Keratinocyte (primary cell): ENCODE measurements at regions not wholly inside any gene's neighbourhood (a gene's known extent, or its start where the extent isn't known, plus 50 kb on each side); places are given as distances from the start of the nearest gene placed in this dataset.

Experiments used
- DNase-seq: peaks from one replicate; pipeline ENCODE4 v3.0.0-alpha.2; 2011; ENCODE audit warnings: low read depth, missing footprints, low spot score
- FAIRE-seq: peaks from 2 replicates; lab custom pipeline; 2011; peaks lifted over from hg19 to GRCh38; lab: Jason Lieb, UNC
- H2AFZ ChIP-seq: 2 replicates; pipeline ENCODE4 v1.6.0; 2012; ENCODE audit warnings: low read length, control low read depth, inconsistent platforms; ENCODE audit not compliant: control insufficient read depth
- H3K27ac ChIP-seq: 2 replicates; pipeline ENCODE4 v1.5.1; 2011; ENCODE audit warnings: low read length; ENCODE audit not compliant: control insufficient read depth, insufficient read depth
- H3K27me3 ChIP-seq: 3 replicates; pipeline ENCODE4 v1.6.0; 2011; ENCODE audit warnings: low read length; ENCODE audit not compliant: control insufficient read depth, insufficient read depth; ENCODE audit errors: extremely low read depth
- H3K36me3 ChIP-seq, 2 experiments: 2 replicates in 1 of 2; 3 replicates in 1 of 2; pipeline ENCODE4 v1.5.1; 2011; ENCODE audit warnings: low read length in 2 of 2, mild to moderate bottlenecking in 1 of 2; ENCODE audit not compliant: control insufficient read depth in 2 of 2, insufficient read depth in 2 of 2; ENCODE audit errors: extremely low read depth in 1 of 2
- H3K4me1 ChIP-seq: 3 replicates; pipeline ENCODE4 v1.5.1; 2011; ENCODE audit warnings: low read length; ENCODE audit not compliant: control insufficient read depth, insufficient read depth; ENCODE audit errors: extremely low read depth
- H3K4me2 ChIP-seq: 3 replicates; pipeline ENCODE4 v1.6.0; 2011; ENCODE audit warnings: low read depth, low read length; ENCODE audit not compliant: control insufficient read depth, insufficient read depth; ENCODE audit errors: extremely low read depth
- H3K4me3 ChIP-seq, 3 experiments: fragments of 200-600 bp in 1 of 3; sonication (generic) in 1 of 3; 2 replicates in 2 of 3; 3 replicates in 1 of 3; pipeline ENCODE4 v1.5.1; 2011 to 2016; ENCODE audit warnings: low read length in 3 of 3, mild to moderate bottlenecking in 3 of 3, control low read depth in 2 of 3, inconsistent platforms in 1 of 3, low read depth in 1 of 3, mixed read lengths in 1 of 3, mixed run types in 1 of 3, moderate library complexity in 1 of 3; ENCODE audit not compliant: control insufficient read depth in 2 of 3, insufficient read depth in 2 of 3; ENCODE audit errors: extremely low read depth in 1 of 3
- H3K79me2 ChIP-seq: 2 replicates; pipeline ENCODE4 v1.6.0; 2012; ENCODE audit warnings: low read length; ENCODE audit not compliant: control insufficient read depth, insufficient read depth
- H3K9ac ChIP-seq: 3 replicates; pipeline ENCODE4 v1.6.0; 2011; ENCODE audit warnings: low read length; ENCODE audit not compliant: control insufficient read depth, insufficient read depth; ENCODE audit errors: extremely low read depth
- H3K9me1 ChIP-seq: 3 replicates; pipeline ENCODE4 v1.6.0; 2011; ENCODE audit warnings: low read length; ENCODE audit not compliant: control insufficient read depth, insufficient read depth; ENCODE audit errors: extremely low read depth
- H3K9me3 ChIP-seq: 2 replicates; pipeline ENCODE4 v1.5.1; 2012; ENCODE audit warnings: low read depth, low read length; ENCODE audit not compliant: control insufficient read depth
- H4K20me1 ChIP-seq: 3 replicates; pipeline ENCODE4 v1.6.0; 2011; ENCODE audit warnings: low read length; ENCODE audit not compliant: control insufficient read depth, insufficient read depth; ENCODE audit errors: extremely low read depth
- CTCF ChIP-seq, 3 experiments: IDR thresholded peaks in 1 of 3; conservative IDR thresholded peaks in 1 of 3; optimal IDR thresholded peaks in 1 of 3; 2 replicates in 2 of 3; 3 replicates in 1 of 3; pipeline versions ENCODE3 to v1.5.1; 2011; ENCODE audit warnings: low read length in 3 of 3, mild to moderate bottlenecking in 3 of 3, moderate library complexity in 2 of 3, control low read depth in 1 of 3, inconsistent platforms in 1 of 3; ENCODE audit not compliant: insufficient read depth in 2 of 3; ENCODE audit errors: extremely low read depth in 1 of 3
- EZH2 ChIP-seq: IDR thresholded peaks from one replicate; pipeline ENCODE4 v1.6.1; 2012; ENCODE audit warnings: inconsistent platforms, mild to moderate bottlenecking, low read length, moderate library complexity
- dilution Hi-C: fragments of 300-500 bp; cut with MboI; formaldehyde crosslinking; loops from one replicate; pipeline ENCODE4 v1.7.0; 2020; ENCODE audit warnings: low sequenced_read_pairs; ENCODE audit not compliant: extremely low pct_ligation_motif_present

DNA sequence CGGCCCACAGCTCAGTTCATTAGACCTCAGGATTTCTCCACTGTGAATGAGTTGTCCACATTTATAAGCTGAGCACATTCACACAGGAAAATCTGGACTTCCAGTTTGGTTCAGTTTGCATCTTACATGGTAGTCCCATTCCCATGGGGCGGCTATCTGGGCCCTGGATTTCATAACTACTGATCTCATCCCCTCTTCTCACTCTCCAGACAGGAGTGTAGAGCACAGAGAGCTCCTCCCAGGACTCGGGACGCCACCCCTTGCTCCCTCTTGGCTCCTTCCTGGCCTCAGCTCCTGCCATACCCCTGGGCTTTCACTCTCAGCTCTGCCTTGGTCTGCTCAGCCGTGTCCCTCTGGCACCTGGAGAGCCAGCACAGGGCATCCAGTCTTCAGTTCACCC, 117.6 kb upstream of the TCERG1L start:
- Histone ChIP-seq H3K9me3 (peaks cover 16% of the 10 kb centered on the region), H3K9me1 (no peaks in the 10 kb centered on the region), H3K27me3 (no peaks in the 10 kb centered on the region), H3K4me3 (no peak overlapping the region), H3K36me3 (no peaks in the 10 kb centered on the region), H4K20me1 (no peaks in the 10 kb centered on the region), H3K79me2 (no peaks in the 10 kb centered on the region), H2AFZ (no peak overlapping the region), H3K4me1 (no peaks in the 10 kb centered on the region), H3K9ac (no peak overlapping the region), H3K27ac (no peak overlapping the region), H3K4me2 (no peak overlapping the region)
- DNase-seq: no peak
- TF ChIP-seq EZH2: no peak
- no peak for TF ChIP-seq CTCF (optimal IDR thresholded peaks at IDR 0.05 in 1 of 3, IDR thresholded peaks at IDR 0.05 in 1 of 3, conservative IDR thresholded peaks at IDR 0.05 in 1 of 3; ENCODE audit: extremely low read depth in 1 of 3, insufficient read depth in 2 of 3, low read length in 3 of 3)
- dilution Hi-C loops: no loop called here
- FAIRE-seq: no peak

GRCh38 chr10:131429942-131430341, 118.4 kb upstream of the TCERG1L start:
- H3K4me1 ChIP-seq: no peaks in the 10 kb centered on the region
- TF ChIP-seq CTCF (optimal IDR thresholded peaks at IDR 0.05 in 1 of 3, IDR thresholded peaks at IDR 0.05 in 1 of 3, conservative IDR thresholded peaks at IDR 0.05 in 1 of 3; ENCODE audit: extremely low read depth in 1 of 3, insufficient read depth in 2 of 3, low read length in 3 of 3): no peak
- TF ChIP-seq EZH2: no peak
- dilution Hi-C loops: no loop called here
- H3K4me2 ChIP-seq: no peak overlapping the region
- FAIRE-seq (no peak), DNase-seq (no peak)
- H3K9ac ChIP-seq: no peak overlapping the region
- H3K9me3 ChIP-seq: peaks cover 16% of the 10 kb centered on the region
- H3K79me2 ChIP-seq: no peaks in the 10 kb centered on the region
- H3K4me3 ChIP-seq: no peak overlapping the region
- no peak overlapping the region for H2AFZ ChIP-seq
- no peak overlapping the region for H3K27ac ChIP-seq
- no peaks in the 10 kb centered on the region for H3K9me1 ChIP-seq
- H3K27me3 ChIP-seq: no peaks in the 10 kb centered on the region
- H3K36me3 ChIP-seq: no peaks in the 10 kb centered on the region
- H4K20me1 ChIP-seq: no peaks in the 10 kb centered on the region
